ENCODE measurements at regions not wholly inside any gene's neighbourhood (a gene's known extent, or its start where the extent isn't known, plus 50 kb on each side); places are given as distances from the start of the nearest gene placed in this dataset.
"Not testable (repeated sequence)": the region's sequence is repeated elsewhere in the genome, so short reads cannot be mapped to it uniquely, and the experiment has no call there.

DNA sequence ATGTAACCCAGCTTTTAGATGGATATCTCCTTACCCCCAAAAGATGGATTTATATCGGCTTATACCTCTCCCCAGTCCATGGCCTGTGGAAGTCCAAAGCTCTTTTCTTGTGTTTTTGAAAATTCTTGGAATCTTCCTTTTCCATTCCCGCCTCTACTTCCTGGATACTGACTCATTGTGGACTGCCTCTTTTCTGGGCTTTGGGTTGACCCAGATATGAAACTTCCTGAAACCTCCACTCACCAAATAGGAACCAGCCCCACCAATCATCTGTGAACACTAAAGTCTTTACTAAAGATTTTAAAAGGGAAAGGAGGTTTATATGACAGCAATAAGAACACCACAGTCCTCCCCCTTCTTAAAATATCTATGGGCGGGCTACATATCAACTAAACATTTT, 163.4 kb upstream of the SYN3 start:
- DNase-seq: no peak

- DNase-seq: no peak
These were observed 162.4 kb upstream of the SYN3 start for GRCh38 chr22:33220476-33221080.

DNA sequence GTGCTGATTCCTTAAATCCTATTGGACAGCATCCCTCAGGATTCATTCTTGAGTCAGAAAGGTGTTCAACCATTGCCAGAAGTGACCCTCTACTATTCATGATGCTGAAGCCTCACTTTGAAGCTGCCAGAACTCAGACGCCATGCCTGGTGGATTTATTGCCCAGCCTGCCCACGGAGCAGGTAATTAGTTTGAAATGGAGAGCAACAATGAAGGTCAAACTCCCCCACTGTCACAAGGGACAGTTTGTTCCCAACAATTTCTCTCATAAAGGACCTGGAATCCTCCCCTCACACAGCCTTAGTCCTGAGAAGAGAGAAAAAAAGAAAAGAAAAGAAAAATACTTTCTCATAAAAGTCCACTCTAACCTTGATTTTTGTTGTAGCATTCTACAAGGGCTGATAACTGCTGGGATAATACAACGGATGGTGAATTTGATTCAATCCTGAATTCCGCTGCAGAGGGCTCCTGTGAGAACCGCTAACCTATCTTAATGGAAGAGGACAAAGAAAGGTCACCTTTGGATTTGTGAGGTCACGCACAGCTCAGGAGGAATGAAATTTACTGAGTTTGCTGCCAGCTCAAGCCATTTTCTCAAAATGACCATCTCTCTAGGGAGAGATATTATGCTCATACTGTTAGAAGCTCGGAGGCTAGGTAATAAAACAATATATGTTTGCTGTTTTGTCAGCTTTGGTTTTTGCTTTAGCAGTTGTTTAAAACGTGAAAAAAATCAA, 161.6 kb upstream of the SYN3 start:
- DNase-seq: peak; percentile 3

- no peak for DNase-seq
These were observed 155.3 kb upstream of the SYN3 start for GRCh38 chr22:33213383-33214075.

DNA sequence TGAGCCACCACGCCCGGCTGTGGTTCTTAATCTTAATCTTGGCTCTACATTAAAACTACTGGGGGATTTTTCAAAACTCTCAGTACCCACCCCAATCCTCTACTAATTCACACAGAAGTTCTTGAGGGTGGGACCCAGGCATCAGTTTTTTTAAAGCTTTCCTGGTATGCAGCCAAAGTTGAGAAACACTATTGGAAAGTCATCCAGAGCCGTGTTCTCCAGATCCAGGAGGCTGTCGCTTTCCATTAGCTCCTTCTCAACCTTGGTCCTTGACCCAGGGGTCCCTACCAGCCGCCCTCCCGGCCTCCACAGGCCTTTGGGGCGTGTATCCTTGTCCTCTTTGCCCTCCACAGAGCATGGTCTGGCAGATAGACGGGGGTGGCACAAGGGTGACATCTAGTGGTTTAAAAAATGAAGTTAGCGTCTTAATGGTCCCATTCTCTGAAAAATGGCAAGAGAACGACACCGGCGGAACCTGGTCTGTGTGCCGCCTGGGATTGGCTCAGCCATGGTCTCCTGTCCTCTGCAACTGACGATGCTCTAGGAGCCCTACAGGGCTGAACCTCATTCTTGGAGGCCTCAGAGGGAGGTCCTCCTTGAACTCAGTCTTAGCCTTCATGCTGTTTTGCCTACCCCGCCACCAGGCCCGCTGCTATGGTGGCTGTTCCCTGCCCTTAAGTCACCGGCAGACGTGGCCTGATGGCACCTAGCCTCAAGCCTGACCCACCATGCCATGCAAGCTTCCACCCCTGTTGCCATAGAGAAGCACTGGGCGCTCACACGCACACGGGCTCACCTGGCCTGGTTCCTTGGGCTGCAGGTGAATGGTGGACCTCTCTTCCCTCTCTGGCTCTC, 152.0 kb upstream of the SYN3 start:
- DNase-seq: peak; percentile 59

DNA sequence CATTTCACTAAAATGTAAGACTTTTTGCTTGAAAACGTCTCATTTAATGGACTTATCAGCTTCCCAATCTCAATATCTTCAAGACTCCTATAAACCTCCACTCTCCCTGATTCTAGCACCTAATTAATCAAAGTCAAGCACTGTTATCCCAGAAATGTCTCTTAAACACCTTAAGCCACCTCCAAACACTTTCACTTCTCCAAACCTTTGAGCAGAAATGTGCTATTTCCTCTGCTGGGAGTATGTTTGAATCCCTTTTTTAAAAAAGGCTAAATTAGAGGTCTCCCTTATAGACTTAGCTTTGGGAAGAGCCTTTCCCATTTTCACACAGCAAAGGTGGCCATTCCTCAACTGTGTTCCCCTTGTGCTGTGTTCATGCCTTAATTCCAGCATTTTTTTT, 146.2 kb upstream of the SYN3 start:
- no peak for DNase-seq

DNA sequence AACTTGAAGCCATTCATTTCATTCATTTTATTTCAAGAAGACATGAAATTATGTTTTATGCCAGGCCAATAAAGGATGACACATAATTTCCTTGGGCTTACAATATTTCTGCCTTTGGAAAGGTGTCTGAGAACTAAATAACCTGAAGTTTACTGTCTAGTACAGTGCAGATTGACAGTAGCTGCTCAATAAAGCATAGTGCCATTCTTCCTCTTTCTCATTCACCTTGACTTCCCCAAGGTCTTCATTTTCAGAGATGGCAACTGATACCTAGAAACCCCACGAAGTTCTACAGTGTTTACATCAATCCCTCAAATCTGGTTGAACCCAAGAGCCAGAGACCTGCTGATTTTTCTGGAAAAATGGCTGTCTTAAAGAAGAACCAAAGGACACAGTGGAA, 144.3 kb upstream of the SYN3 start:
- DNase-seq: no peak

DNA sequence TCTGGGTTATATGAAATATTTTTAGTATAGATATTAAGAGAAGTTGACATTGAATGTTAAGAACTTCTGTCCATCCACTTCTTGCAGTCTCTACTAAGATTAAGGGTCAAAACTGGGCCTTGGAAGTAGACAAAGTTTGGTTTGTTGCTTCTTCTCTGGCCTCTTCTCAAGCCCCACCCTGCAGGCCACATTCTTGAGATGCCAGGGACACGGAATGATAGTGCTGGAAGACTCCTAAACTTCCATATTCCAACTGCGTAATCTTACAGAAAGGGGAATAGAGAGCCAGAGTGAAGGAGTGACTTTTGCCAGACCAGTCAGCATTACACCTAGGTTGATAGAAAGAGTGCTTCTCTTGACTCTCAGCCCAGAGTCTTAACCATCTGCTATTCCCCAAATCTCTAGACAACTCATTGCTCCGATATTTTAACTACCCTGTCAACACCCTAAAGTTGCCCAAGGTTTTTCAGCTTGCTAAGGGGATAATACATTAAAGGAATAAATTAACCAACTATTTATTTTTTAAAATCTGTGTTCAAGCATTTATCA, 136.4 kb upstream of the SYN3 start:
- DNase-seq: no peak

DNA sequence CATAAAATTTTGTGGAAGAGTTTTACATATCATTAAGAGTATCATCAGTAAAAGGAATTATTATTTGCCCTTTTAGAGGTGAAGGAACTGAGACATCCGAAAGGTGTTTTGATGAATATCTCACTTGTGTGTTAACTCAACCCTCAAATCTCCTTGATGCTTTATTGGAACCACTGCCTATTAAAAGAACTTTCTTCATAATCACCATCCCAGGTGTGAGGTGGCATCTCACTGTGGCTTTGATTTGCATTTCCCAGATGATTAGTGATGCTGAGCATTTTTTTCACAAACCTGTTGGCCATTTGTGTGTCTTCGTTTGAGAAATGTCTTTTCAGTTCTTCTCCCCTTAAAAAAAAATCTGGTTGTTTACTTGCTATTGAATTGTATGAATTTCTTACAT, 134.0 kb upstream of the SYN3 start:
- no peak for DNase-seq

- DNase-seq: peak; percentile 66
These were observed 130.1 kb upstream of the SYN3 start for GRCh38 chr22:33188326-33188725.

DNA sequence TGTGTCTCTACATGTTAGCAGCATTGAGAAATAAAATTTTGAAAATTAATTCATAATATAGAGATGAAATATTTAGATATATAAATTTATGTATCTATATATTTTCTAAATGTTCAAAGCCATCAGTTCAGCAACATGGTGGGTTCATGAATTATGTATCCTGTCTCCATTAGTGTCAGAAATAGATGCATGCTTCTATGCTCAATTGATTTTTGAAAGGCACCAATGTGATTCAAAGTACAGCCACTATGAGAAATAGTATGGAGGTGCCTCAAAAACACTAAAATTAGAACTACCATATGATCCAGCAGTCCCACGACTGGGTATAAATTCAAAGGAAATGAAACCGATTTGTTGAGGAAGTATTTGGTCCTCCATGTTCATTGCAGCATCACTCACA, 128.6 kb upstream of the SYN3 start:
- no peak for DNase-seq

DNA sequence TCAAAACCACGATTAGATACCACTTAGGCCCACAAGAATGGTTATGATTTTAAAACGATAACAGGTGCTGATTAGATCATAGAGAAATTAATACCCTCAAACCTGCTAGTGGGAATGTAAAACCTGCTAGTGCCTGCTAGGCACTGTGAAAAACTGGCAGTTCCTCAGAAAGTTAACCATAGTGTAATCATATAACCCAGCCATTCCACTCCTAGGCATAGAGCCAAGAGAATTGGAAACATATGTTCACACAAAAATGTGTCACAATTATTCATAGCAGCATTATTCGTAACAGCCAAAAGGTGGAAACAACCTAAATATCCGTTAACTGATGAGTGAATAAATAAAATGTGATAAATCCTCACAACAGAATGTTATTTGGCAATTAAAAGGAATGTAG, 122.2 kb upstream of the SYN3 start:
- DNase-seq: no peak

DNA sequence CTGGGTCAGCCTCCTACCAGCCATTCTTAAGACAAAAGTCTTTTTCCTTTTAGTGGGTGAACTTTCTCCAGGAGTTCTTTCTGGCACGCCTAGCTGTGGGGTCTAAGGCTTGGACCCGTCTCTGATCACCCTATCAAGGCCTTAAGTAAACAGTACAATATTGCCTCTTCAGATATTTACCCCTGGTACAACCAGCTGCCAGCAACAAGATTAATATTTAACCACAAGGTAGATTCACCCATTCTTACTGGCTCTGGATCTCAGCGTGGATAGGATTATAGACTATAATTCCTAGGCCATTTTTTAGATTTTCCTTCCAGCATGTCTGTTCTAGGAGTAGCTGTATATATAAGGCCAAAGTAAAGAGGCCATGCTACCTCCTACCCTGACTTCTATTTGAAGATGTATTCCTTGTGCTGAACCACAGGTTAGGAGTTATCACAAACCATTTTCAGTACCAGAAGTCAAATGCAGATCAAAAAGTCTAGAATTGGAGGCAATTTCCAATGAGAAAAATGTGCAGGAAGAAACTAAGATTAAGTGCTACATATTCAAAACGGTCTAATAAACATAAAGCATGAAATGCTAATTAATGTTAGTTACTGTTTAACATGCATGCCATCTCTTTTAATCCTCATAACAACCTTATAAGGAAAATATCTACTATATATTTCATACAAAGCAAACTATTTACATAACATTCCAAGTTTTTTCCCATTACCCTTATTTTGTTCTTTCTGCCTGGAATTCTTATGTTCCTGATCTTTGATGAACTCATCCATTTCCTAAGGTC, 110.0 kb upstream of the SYN3 start:
- DNase-seq: no peak

GRCh38 chr22:33166206-33166605, 108.0 kb upstream of the SYN3 start:
- no peak for DNase-seq

- DNase-seq: no peak
These were observed 105.6 kb upstream of the SYN3 start for GRCh38 chr22:33163815-33164214.

DNA sequence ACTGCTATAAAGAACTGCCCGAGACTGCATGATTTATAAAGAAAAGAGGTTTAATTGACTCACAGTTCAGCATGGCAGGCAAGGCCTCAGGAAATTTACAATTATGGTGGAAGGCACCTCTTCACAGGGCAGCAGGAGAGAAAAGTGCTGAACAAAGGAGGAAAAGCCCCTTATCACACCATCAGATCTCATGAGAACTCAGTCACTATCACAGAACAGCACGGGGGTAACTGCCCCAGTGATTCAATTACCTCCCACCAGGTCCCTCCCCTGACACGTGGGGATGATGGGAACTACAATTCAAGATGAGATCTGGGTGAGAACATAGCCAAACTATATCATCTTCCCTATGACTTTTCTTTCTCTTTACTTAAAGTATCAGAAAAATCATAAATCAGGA, 104.0 kb upstream of the SYN3 start:
- peak; percentile 3 for DNase-seq

GRCh38 chr22:33160525-33160924, 102.3 kb upstream of the SYN3 start:
- no peak for DNase-seq

DNA sequence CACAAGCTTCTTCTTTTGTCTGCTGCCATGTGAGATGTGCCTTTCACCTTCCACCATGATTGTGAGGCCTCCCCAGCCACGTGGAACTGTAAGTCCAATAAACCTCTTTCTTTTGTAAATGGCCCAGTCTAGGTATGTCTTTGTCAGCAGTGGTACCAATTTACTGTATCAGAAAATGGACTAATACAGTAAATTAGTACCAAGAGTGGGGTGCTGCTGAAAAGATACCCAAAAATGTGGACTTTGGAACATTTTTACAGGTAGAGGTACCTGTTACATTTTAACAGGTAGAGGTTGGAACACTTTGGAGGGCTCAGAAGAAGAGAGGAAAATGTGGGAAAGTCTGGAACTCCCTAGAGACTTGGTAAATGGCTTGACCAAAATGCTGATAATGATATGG, 96.8 kb upstream of the SYN3 start:
- DNase-seq: not testable (repeated sequence)

DNA sequence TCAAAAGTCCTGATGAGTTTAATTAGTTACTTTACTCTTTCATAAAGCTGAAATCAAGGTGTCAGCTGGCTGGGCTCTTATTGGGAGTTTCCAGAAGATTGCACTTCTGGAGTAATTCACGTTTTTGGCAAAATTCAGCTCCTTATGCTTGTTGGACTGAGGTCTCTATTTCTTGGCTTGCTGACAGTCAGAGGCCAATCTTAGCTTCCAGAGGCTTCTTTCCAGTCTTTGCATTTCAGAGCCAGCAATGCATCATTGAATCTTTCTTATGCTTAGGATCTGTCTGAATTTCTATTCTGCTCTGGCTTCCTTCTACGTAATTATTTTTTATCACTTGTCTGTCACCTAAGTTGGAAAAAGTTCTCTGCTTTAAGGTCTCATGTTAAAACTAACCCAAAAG, 91.4 kb upstream of the SYN3 start:
- no peak for DNase-seq

DNA sequence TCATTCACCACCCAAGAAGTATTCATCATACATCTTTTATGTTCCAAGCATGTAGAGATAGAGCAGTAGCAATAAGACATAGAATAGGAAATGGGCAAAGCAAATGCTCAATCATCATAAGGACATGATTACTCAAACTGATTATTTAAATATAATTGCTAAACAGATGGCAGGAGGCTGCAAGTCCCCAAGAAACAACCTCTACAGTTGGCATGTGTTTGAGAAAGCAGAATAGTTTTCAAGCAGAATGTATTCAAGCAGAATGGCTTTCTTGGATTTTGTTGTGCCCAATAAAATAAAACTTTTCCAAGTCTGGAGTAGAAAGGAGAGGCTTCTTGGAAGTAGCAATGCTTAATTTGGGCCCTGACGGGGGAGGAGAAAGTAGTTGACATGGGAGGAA, 86.5 kb upstream of the SYN3 start:
- no peak for DNase-seq

- no peak for DNase-seq
These were observed 84.3 kb upstream of the SYN3 start for GRCh38 chr22:33142282-33143055.
